Non-pigmented ciliary epithelial cell (primary cell): ENCODE measurements at regions not wholly inside any gene's neighbourhood (a gene's known extent, or its start where the extent isn't known, plus 50 kb on each side); places are given as distances from the start of the nearest gene placed in this dataset.
"Not testable (repeated sequence)": the region's sequence is repeated elsewhere in the genome, so short reads cannot be mapped to it uniquely, and the experiment has no call there.

ENCODE experiments used
- DNase-seq: peaks from one replicate; pipeline ENCODE4 v3.0.0-alpha.2; 2010; ENCODE audit warnings: low read depth

DNA sequence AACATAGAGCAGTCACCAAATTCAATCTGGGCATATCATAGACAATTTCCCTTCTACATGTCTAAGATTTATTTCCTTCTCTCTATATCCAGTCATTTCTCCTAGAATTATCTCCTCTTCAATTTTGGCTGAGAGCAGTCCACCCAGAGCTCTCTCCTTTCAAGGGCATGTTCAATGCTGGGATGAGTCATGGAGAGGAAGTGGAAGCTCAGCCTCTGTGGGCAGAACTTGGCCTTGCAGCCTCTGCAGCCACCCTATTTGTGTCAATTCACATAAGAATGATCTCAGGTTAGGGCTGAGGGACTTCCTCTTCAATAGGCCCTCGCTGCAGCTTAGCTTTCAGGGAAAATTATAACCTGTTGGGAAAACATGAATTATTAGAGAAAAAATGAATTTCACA is 560.8 kb downstream of the POM121L12 start:
- peak; percentile 24 for DNase-seq

DNA sequence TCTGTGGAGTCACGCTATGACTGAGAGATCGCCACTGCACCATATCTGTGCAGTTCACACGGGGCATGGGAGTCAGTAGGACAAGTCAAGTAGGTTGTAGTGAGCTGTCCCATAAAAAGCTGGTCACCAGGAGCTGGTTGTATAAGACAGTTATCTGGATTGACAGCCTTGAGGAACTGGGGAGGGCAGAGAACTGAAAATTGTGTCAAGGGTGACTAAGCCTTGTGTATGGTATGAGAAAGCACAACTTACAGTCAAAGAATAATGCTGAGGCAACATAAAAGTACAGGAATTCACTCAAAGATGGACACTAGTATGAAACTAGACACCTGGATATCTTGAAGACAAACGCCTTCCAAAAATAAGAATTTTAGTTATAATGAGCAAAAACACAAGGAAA is 564.9 kb downstream of the POM121L12 start:
- DNase-seq, result no peak

DNA sequence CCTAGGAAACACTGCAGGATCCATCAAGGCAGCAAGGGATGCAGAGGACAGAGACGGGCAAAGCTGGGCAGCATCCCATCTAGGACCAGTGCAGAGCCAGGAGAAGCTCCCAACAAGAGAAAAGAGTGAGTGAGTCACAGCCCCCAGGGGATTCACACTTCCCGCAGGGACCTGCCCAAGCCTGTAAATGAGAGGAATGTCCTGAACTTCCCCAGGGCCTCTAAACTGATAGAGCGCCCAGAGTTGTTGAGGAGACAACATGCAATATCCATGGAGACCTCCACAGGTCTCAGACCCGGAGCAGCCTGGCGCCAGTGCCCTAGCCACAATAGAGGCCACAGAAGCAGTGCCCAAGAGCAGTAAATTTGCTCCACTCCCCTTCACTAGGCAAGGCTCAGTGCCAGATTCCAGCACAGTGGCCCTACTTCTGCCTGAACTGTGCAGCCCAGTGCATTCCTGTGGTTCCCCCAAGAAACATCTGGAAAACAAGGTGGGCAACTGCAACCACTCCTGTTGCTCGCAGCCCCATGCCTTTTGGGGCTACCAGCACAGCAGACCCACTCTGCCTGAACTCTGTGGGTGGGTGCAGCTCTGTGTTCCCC is 567.5 kb downstream of the POM121L12 start:
- no peak for DNase-seq

GRCh38 chr7:53603461-53603860 is 568.0 kb downstream of the POM121L12 start:
- DNase-seq, result no peak

DNA sequence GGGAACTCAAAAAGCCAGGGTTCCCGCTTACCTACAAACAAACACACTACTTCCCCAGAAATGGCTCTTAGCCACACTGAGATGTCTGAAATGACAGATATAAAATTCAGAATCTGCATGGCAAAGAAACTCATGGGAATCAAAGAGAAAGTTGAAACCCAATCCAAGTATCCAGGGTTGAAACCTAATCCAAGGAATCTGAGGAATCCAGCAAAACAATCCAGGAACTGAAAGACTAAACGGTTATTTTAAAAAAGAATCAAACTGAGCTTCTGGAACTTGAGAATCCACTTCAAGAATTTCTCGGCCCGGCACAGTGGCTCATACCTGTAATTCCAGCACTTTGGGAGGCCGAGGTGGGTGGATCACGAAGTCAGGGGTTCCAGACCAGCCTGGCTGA is 568.8 kb downstream of the POM121L12 start:
- no peak for DNase-seq

DNA sequence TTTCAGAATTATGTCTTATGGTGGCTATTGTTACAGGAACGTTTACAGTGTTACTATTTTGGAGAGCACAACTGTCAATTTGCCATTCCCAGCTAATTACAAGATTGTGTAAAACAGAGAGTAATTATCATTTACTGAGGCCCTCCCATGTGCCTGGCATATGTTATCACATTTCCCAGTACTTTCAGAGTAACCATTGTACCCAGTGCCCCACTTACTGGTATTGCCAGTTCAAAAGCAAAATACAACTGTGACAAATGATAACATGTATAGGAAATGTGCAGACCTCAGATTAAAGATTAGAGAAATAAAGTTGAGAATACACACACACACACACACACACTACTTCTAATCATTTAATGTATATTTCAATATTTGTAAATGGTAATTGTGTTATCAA is 572.5 kb downstream of the POM121L12 start:
- no peak for DNase-seq

GRCh38 chr7:53609185-53609584 is 573.8 kb downstream of the POM121L12 start:
- no peak for DNase-seq

- no peak for DNase-seq
These were observed 575.6 kb downstream of the POM121L12 start for GRCh38 chr7:53611043-53611442.

DNA sequence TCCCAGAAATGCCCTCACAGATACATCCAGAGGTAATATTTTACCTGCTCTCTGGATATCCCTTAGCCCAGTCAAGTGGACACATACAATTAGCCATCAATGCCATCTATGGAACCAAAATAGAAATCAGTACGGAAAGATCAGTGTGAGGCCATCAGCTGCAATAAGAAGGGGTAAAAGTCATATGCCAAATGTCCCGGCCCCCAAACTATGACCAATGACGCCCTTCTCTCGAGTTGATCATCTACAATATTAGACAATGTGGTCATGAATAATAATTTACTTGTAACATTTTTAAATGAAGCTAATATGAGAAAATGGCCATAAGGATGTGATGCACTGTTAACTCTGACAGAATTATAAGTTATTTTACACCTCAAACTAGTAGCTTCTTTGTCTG is 588.9 kb downstream of the POM121L12 start:
- DNase-seq, result no peak

GRCh38 chr7:53628775-53629174 is 593.3 kb downstream of the POM121L12 start:
- DNase-seq, result no peak

DNA sequence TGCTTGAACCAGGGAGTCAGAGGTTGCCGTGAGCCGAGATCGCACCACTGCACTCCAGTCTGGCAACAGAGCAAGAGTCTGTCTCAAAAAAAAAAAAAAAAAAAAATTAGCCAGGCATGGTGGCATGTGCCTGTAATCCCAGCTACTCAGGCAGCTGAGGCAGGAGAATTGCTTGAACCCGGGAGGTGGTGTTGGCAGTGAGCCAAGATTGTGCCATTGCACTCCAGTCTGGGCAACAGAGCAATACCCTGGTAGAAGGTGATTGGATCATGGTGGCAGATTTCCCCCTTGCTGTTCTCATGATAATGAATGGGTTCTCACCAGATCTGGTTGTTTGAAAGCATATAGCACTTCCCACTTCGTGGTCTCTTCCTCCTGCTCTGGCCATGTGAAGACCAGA is 599.8 kb downstream of the POM121L12 start:
- not testable (repeated sequence) for DNase-seq

DNA sequence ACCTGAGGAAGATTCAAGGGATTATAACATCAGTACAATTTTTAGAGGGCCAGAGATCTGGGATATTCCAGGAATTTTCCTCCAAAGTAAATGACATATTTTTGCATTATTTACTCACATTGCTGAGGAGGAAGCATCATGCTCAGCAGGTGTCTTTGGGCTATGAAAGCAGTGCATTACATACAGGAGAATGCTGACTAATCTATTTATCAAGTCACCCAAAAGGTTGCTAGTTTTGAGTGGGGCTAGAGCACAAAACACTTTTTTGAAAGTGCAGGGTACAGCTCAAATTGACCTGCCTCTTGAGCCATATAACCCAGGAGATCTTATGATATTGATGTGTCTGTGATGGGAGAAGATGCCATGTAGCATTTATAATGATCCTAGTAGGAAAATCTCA is 603.1 kb downstream of the POM121L12 start:
- DNase-seq, result no peak

DNA sequence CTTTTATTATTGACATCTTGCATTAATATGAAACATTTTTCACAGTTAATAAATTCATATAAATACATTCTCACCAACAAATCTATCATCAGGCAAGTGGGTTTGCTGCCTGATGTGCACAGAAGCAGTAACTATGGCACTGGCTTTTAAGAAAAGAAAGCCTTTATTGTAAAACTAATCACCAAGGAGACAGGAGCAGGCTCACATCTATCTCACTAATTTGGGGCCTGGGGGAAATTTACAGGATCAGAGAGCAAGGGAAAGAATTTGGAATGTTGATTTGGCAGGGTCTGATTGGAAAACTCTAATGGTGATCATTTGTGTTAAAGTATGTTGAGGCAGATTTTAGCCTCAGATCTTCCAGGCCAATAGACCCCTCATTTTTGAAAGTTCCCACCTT is 605.7 kb downstream of the POM121L12 start:
- no peak for DNase-seq

- peak; percentile 11 for DNase-seq
These were observed 606.9 kb downstream of the POM121L12 start for GRCh38 chr7:53642361-53642760.

DNA sequence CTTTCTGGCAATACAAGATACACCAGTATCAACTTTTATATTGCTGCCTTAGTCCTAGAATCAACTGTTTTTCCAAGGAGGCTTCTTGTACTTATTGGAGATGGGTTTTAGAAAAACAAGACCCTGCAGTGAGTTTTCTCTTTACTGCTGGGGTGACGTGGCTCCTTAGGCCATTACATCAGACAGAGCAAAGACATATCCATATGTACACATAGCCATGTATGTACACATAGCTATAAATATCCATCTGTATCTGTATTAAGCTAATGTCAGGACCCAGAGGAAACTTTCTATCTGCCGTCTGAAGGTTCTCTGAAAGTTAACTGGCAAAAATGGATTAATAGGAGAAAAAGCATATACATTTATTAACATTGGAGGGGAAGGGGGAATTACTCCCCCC is 607.4 kb downstream of the POM121L12 start:
- no peak for DNase-seq

GRCh38 chr7:53656881-53657280 is 621.4 kb downstream of the POM121L12 start:
- no peak for DNase-seq

DNA sequence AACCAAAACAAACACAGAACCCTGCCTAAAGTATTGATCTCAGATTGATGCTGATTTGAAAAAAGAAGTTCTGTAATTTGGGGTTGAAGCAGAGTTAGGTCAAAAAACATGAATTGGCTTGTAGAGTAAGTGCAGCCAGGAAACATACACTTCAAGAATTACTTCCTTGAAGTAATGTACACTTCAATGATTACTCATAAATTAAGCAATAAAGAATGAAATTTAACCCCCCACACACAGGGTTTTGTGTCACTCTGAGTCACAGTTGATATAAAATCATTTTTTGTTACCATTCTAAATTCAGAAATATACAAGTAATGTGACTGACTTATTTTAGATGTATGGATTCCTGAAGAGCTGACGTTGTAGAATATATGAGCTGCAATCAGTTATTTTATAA is 622.2 kb downstream of the POM121L12 start:
- DNase-seq, result no peak

- no peak for DNase-seq
These were observed 623.5 kb downstream of the POM121L12 start for GRCh38 chr7:53658951-53659350.

DNA sequence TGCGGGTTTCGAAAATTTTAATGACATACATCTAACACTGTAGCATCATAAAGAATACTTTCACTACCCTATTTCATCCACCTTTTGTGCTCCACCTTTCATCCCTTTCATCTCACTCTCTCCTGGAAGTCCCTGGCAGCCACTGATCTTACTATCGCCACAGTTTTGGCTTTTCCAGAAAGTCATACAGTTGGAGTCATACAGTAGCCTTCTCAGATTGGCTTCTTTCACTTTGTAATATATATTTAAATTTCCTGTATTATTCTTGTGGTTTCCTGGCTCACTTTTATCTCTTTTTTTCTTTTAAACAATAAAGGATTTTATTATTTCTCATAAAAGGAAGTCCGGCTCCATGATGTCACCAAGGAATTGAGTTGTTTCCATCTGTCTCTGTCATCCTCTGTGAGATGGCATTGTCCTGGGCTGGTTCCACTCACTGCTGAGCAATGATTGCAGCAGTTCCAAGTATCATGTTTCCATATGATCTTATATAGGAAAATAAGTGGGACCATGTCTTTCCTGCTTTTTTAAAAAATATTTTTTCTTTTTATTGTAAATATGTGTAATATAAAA is 626.3 kb downstream of the POM121L12 start:
- no peak for DNase-seq

DNA sequence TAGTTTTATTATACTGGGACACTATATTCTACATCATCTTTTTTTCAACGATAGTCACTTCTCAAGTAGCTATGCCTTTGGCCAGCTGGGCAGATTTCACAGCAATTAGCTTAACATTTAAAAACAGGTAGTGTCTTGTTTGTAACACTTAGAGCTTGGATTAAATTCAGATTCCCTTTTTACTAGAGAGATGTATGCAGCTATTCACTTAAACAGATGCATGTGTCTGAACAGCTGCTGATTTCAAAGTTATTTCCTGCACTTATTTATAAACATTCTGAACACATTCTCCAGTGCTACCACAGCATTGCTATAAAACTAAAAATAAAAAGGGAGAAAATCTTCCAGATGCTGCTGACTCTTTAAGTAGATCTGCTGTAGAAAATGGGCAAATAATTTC is 637.2 kb downstream of the POM121L12 start:
- no peak for DNase-seq

GRCh38 chr7:53675835-53676234 is 640.4 kb downstream of the POM121L12 start:
- no peak for DNase-seq

- DNase-seq, result no peak
These were observed 649.3 kb downstream of the POM121L12 start for GRCh38 chr7:53684693-53685092.

DNA sequence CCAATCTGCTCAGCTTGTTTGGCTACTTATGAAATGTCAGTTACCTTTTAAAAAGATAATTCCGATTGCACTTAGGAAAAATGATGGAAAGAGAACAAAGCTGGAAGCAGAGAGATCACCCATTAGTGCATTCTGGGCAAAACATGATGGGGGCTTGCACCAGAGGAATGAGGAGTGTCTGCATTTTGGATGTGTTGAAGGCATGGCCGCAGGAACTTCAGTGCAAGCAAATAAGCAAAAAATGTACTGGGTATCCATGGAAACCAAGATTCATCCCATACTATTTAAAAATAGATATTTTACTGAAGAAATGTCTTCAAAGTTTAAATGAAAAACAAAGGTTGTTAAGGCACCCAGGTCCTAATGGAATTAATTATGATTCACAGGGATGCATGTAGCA is 655.0 kb downstream of the POM121L12 start:
- DNase-seq, result no peak

GRCh38 chr7:53697913-53698312 is 662.5 kb downstream of the POM121L12 start:
- DNase-seq, result no peak
